ENCODE measurements at regions not wholly inside any gene's neighbourhood (a gene's known extent, or its start where the extent isn't known, plus 50 kb on each side); places are given as distances from the start of the nearest gene placed in this dataset.

DNA sequence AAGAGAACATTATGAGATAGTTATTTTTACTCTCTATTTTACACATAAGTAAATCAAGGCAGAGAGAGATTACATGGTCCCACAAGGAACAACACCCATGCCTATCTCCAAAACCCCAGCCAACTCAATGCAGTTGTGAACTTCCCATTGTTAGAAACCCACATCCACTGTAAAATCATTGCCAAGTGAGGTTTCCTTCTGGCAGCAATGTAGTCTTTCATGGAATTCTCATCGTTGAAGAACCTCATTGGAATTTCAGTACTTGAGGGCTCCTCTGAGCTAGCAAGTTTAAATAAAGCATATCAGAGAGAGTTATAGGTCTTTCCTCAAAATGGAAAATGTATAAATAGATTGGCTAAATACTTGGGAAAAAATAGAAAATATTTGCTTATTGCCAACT lies 105.2 kb downstream of the RAD51AP2 start:
- 0 out of 2 replicates have a peak, but pooled peaks cover 4% of the 10 kb centered on the region for H3K9me2 ChIP-seq (replicated peaks; ENCODE audit: insufficient read depth, low read length)
- no peaks in the 10 kb centered on the region for H3K27me3 ChIP-seq (ENCODE audit: low read length)
- TF ChIP-seq, protein P1, sequence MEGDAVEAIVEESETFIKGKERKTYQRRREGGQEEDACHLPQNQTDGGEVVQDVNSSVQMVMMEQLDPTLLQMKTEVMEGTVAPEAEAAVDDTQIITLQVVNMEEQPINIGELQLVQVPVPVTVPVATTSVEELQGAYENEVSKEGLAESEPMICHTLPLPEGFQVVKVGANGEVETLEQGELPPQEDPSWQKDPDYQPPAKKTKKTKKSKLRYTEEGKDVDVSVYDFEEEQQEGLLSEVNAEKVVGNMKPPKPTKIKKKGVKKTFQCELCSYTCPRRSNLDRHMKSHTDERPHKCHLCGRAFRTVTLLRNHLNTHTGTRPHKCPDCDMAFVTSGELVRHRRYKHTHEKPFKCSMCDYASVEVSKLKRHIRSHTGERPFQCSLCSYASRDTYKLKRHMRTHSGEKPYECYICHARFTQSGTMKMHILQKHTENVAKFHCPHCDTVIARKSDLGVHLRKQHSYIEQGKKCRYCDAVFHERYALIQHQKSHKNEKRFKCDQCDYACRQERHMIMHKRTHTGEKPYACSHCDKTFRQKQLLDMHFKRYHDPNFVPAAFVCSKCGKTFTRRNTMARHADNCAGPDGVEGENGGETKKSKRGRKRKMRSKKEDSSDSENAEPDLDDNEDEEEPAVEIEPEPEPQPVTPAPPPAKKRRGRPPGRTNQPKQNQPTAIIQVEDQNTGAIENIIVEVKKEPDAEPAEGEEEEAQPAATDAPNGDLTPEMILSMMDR (IDR thresholded peaks at IDR 0.05; ENCODE audit: insufficient read depth, low read length, poor library complexity, severe bottlenecking) = no peak
- no peak for TF ChIP-seq EZH2phosphoT487 (conservative IDR thresholded peaks at IDR 0.05; ENCODE audit: low read length)

DNA sequence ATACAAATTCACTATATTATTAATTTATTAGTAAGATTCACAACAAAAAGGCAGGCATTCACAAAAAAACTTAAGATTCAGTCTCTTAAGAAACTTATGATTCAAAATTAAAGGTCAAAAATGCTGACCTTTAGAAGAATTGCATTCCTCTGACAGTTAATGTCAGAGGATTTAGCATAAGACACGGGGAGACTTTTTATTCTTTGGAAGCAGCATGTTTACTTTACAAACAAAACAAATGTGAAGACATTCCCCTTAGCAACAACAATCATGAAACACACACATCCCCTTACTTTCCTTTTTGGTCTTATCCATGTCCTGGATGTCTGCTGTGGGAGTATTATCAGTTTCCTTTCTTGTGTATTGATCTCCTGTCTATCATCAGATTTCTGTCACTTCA lies 117.1 kb downstream of the RAD51AP2 start:
- Histone ChIP-seq H3K27ac (ENCODE audit: low read depth, low read length) (no peak overlapping the region), H3K4me2 (ENCODE audit: low read depth, low read length, poor library complexity, severe bottlenecking) (no peak overlapping the region), H4K20me1 (ENCODE audit: low read depth, low read length) (no peaks in the 10 kb centered on the region), H3K9ac (ENCODE audit: low read length) (no peak overlapping the region), H3K79me2 (ENCODE audit: insufficient read depth, low read length) (no peaks in the 10 kb centered on the region), H3F3A (ENCODE audit: insufficient read depth) (no peaks in the 10 kb centered on the region), H2AFZ (ENCODE audit: low read depth, low read length, severe bottlenecking) (no peak overlapping the region), H3K4me3 (ENCODE audit: insufficient read depth, low read length, poor library complexity, severe bottlenecking) (no peak overlapping the region), H3K9me2 (replicated peaks; ENCODE audit: insufficient read depth, low read length) (no peaks in the 10 kb centered on the region), H3K27me3 (ENCODE audit: low read length) (no peaks in the 10 kb centered on the region), H3K36me3 (ENCODE audit: low read length) (no peaks in the 10 kb centered on the region), H3K9me3 (ENCODE audit: insufficient read depth, low read length) (no peaks in the 10 kb centered on the region; the same call in 1 of the 2 replicates)
- no peak for TF ChIP-seq EZH2phosphoT487 (conservative IDR thresholded peaks at IDR 0.05; ENCODE audit: low read length)
- TF ChIP-seq, protein P1 (IDR thresholded peaks at IDR 0.05; ENCODE audit: insufficient read depth, low read length, poor library complexity, severe bottlenecking) = no peak

More for the DNA sequence above, 105.2 kb downstream of the RAD51AP2 start:
- Histone ChIP-seq H3K4me3 (ENCODE audit: insufficient read depth, low read length, poor library complexity, severe bottlenecking) (no peak overlapping the region), H3K9ac (ENCODE audit: low read length) (no peak overlapping the region), H3K9me3 (ENCODE audit: insufficient read depth, low read length) (no peaks in the 10 kb centered on the region), H3K79me2 (ENCODE audit: insufficient read depth, low read length) (no peaks in the 10 kb centered on the region), H4K20me1 (ENCODE audit: low read depth, low read length) (no peaks in the 10 kb centered on the region), H3K27ac (ENCODE audit: low read depth, low read length) (no peak overlapping the region), H2AFZ (ENCODE audit: low read depth, low read length, severe bottlenecking) (no peak overlapping the region), H3F3A (ENCODE audit: insufficient read depth) (no peaks in the 10 kb centered on the region), H3K4me2 (ENCODE audit: low read depth, low read length, poor library complexity, severe bottlenecking) (no peak overlapping the region), H3K36me3 (ENCODE audit: low read length) (no peaks in the 10 kb centered on the region)

DNA sequence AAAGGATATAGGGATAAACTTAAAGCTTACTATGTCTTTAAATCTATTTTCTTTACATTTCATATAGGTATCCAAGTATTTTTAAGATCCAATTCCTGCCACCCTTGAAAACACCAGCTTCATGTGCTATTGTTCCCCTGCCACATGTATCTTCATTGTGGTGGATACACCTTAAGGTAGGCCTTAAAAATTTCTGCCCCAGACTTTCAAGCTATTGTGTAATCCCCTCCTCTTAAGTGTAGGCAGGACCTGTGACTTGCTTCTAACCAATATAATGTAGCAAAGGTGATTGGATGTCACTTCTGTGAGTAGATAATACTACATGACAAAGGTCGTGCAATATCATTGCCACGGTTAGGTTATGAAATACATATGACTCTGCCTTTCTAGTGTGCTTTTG lies 119.5 kb downstream of the RAD51AP2 start:
- no peak overlapping the region for H3K27ac ChIP-seq (ENCODE audit: low read depth, low read length)
- H3F3A ChIP-seq (ENCODE audit: insufficient read depth) = no peaks in the 10 kb centered on the region
- H3K9ac ChIP-seq (ENCODE audit: low read length) = no peak overlapping the region
- no peaks in the 10 kb centered on the region for H3K27me3 ChIP-seq (ENCODE audit: low read length)
- no peaks in the 10 kb centered on the region for H3K9me3 ChIP-seq (ENCODE audit: insufficient read depth, low read length)
- H3K4me3 ChIP-seq (ENCODE audit: insufficient read depth, low read length, poor library complexity, severe bottlenecking) = no peak overlapping the region
- H3K9me2 ChIP-seq (replicated peaks; ENCODE audit: insufficient read depth, low read length) = no peaks in the 10 kb centered on the region
- H3K4me2 ChIP-seq (ENCODE audit: low read depth, low read length, poor library complexity, severe bottlenecking) = no peak overlapping the region
- H2AFZ ChIP-seq (ENCODE audit: low read depth, low read length, severe bottlenecking) = no peak overlapping the region
- no peaks in the 10 kb centered on the region for H4K20me1 ChIP-seq (ENCODE audit: low read depth, low read length)
- H3K79me2 ChIP-seq (ENCODE audit: insufficient read depth, low read length) = no peaks in the 10 kb centered on the region
- TF ChIP-seq, protein P1 (IDR thresholded peaks at IDR 0.05; ENCODE audit: insufficient read depth, low read length, poor library complexity, severe bottlenecking) = no peak
- TF ChIP-seq EZH2phosphoT487 (conservative IDR thresholded peaks at IDR 0.05; ENCODE audit: low read length) = no peak
- H3K36me3 ChIP-seq (ENCODE audit: low read length) = no peaks in the 10 kb centered on the region

Data from SU-DHL-6 (cell line).